ENCODE measurements at regions not wholly inside any gene's neighbourhood (a gene's known extent, or its start where the extent isn't known, plus 50 kb on each side); places are given as distances from the start of the nearest gene placed in this dataset.

- Histone ChIP-seq H3K4me3 (replicated peaks; ENCODE audit: low read depth, low read length) (no peak overlapping the region), H3K27me3 (replicated peaks; ENCODE audit: control insufficient read depth, insufficient read depth, low read length) (no peaks in the 10 kb centered on the region), H3K36me3 (ENCODE audit: control insufficient read depth, insufficient read depth, low read length) (no peaks in the 10 kb centered on the region)
- TF ChIP-seq CTCF (IDR thresholded peaks at IDR 0.05; ENCODE audit: insufficient read depth, low read length, poor library complexity, severe bottlenecking), result no peak
- DNase-seq (ENCODE audit: extremely low read depth, insufficient read length), result no peak
These were observed 396.1 kb downstream of the TDRD15 start for GRCh38 chr2:21519821-21520220.

GRCh38 chr2:21535826-21536225 lies 412.1 kb downstream of the TDRD15 start:
- no peak for TF ChIP-seq CTCF (IDR thresholded peaks at IDR 0.05; ENCODE audit: insufficient read depth, low read length, poor library complexity, severe bottlenecking)
- H3K27me3 ChIP-seq (replicated peaks; ENCODE audit: control insufficient read depth, insufficient read depth, low read length), result no peaks in the 10 kb centered on the region
- H3K36me3 ChIP-seq (ENCODE audit: control insufficient read depth, insufficient read depth, low read length), result no peaks in the 10 kb centered on the region
- DNase-seq (ENCODE audit: extremely low read depth, insufficient read length), result no peak
- no peak overlapping the region for H3K4me3 ChIP-seq (replicated peaks; ENCODE audit: low read depth, low read length)

DNA sequence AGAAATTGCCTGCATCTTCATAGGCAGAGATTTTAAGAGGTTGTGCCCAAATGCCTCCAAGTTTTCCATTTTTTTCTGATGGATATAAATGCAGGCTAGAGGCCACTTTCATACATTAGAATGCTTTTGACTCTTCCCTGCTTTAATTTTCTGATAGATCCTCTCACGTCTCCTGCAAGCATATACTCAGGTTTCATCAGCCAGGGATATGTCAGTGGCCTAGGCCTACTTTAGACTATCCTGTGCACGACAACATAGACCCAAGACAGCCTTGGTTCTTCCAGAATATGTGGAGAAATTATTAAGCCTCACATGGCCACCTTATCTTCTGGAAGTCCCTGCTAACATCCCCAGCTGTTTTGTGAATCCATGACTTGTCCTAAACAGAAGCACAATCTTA lies 415.9 kb downstream of the TDRD15 start:
- Histone ChIP-seq H3K27me3 (replicated peaks; ENCODE audit: control insufficient read depth, insufficient read depth, low read length) (no peaks in the 10 kb centered on the region), H3K4me3 (replicated peaks; ENCODE audit: low read depth, low read length) (no peak overlapping the region), H3K36me3 (ENCODE audit: control insufficient read depth, insufficient read depth, low read length) (no peaks in the 10 kb centered on the region)
- no peak for DNase-seq (ENCODE audit: extremely low read depth, insufficient read length)
- no peak for TF ChIP-seq CTCF (IDR thresholded peaks at IDR 0.05; ENCODE audit: insufficient read depth, low read length, poor library complexity, severe bottlenecking)

- H3K4me3 ChIP-seq (replicated peaks; ENCODE audit: low read depth, low read length), result no peak overlapping the region
- TF ChIP-seq CTCF (IDR thresholded peaks at IDR 0.05; ENCODE audit: insufficient read depth, low read length, poor library complexity, severe bottlenecking), result no peak
- H3K36me3 ChIP-seq (ENCODE audit: control insufficient read depth, insufficient read depth, low read length), result no peaks in the 10 kb centered on the region
- no peak for DNase-seq (ENCODE audit: extremely low read depth, insufficient read length)
- H3K27me3 ChIP-seq (replicated peaks; ENCODE audit: control insufficient read depth, insufficient read depth, low read length), result no peaks in the 10 kb centered on the region
These were observed 419.9 kb downstream of the TDRD15 start for GRCh38 chr2:21543630-21544029.

GRCh38 chr2:21544392-21544791 lies 420.6 kb downstream of the TDRD15 start:
- Histone ChIP-seq H3K36me3 (ENCODE audit: control insufficient read depth, insufficient read depth, low read length) (no peaks in the 10 kb centered on the region), H3K27me3 (replicated peaks; ENCODE audit: control insufficient read depth, insufficient read depth, low read length) (no peaks in the 10 kb centered on the region), H3K4me3 (replicated peaks; ENCODE audit: low read depth, low read length) (no peak overlapping the region)
- TF ChIP-seq CTCF (IDR thresholded peaks at IDR 0.05; ENCODE audit: insufficient read depth, low read length, poor library complexity, severe bottlenecking), result no peak
- DNase-seq (ENCODE audit: extremely low read depth, insufficient read length), result no peak

DNA sequence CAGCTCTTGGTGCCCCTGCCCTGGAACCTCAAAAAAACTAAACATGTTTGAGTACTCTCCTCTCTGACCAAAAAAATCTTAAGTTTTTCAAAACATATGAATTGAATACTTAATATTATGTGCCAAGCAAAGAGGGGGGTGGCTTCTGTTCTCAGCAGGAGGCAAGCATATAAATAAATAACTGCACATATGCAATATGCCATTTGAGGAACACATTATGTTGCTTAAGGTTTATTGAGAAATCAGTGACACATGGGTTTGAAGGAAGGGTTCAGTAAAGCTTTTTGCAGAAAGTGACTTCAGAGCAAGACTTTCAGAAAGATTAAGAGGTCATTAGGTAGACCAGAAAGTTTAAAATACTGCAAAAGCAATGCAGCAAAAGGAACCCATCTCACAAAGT lies 429.2 kb downstream of the TDRD15 start:
- Histone ChIP-seq H3K27me3 (replicated peaks; ENCODE audit: control insufficient read depth, insufficient read depth, low read length) (no peaks in the 10 kb centered on the region), H3K36me3 (ENCODE audit: control insufficient read depth, insufficient read depth, low read length) (no peaks in the 10 kb centered on the region), H3K4me3 (replicated peaks; ENCODE audit: low read depth, low read length) (no peak overlapping the region)
- no peak for TF ChIP-seq CTCF (IDR thresholded peaks at IDR 0.05; ENCODE audit: insufficient read depth, low read length, poor library complexity, severe bottlenecking)
- DNase-seq (ENCODE audit: extremely low read depth, insufficient read length), result no peak
